22Rv1 (cell line): ENCODE measurements at regions not wholly inside any gene's neighbourhood (a gene's known extent, or its start where the extent isn't known, plus 50 kb on each side); places are given as distances from the start of the nearest gene placed in this dataset.

Source experiments
- ZFX ChIP-seq: fragments of 450-650 bp; IDR thresholded peaks from 2 replicates; pipeline ENCODE4 v1.6.1; 2017; ENCODE audit warnings: antibody characterized with exemption, borderline replicate concordance
- TF ChIP-seq, protein P1 (sequence below): fragments of 450-650 bp; IDR thresholded peaks from 2 replicates; pipeline ENCODE4 v1.5.1; 2017; ENCODE audit warnings: mild to moderate bottlenecking

DNA sequence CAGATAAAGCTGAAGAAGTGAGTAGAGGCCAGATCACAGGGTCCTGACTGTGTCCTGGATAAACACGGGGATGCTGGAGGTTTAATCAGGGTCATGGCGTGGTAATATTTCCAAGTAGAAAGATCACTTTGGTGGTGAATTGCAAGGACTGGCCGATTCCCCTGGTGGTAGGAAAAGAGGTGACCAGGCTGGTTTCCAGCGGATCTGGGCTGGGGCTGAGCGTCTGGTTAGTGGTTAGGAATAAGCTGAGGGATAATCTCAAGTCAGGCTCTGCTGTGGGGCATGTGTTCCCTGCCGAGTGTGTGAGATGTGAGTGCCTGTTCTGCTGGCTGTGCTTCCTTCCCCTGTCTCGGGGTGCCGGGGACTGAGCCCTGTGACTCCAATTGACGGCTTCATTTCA lies 484.0 kb downstream of the TSN start:
- TF ChIP-seq, protein P1, sequence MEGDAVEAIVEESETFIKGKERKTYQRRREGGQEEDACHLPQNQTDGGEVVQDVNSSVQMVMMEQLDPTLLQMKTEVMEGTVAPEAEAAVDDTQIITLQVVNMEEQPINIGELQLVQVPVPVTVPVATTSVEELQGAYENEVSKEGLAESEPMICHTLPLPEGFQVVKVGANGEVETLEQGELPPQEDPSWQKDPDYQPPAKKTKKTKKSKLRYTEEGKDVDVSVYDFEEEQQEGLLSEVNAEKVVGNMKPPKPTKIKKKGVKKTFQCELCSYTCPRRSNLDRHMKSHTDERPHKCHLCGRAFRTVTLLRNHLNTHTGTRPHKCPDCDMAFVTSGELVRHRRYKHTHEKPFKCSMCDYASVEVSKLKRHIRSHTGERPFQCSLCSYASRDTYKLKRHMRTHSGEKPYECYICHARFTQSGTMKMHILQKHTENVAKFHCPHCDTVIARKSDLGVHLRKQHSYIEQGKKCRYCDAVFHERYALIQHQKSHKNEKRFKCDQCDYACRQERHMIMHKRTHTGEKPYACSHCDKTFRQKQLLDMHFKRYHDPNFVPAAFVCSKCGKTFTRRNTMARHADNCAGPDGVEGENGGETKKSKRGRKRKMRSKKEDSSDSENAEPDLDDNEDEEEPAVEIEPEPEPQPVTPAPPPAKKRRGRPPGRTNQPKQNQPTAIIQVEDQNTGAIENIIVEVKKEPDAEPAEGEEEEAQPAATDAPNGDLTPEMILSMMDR = no peak
- no peak for TF ChIP-seq ZFX
